Activated T-cell treated with anti-CD3 and anti-CD28 coated beads for 48 hours (primary cell): ENCODE measurements at regions not wholly inside any gene's neighbourhood (a gene's known extent, or its start where the extent isn't known, plus 50 kb on each side); places are given as distances from the start of the nearest gene placed in this dataset.

Experiments
- DNase-seq: peaks from one replicate; pipeline ENCODE4 v3.0.0-alpha.2; 2020; ENCODE audit warnings: low read depth

- no peak for DNase-seq
Observed at GRCh38 chr16:51657848-51658247, 506.8 kb upstream of the SALL1 start.

GRCh38 chr16:51655249-51655648 lies 504.2 kb upstream of the SALL1 start:
- DNase-seq = no peak

- DNase-seq = no peak
Observed at GRCh38 chr16:51651061-51651466, 500.0 kb upstream of the SALL1 start.

- DNase-seq = no peak
Observed at GRCh38 chr16:51649631-51650030, 498.6 kb upstream of the SALL1 start.

- DNase-seq = no peak
Observed at GRCh38 chr16:51648526-51648925, 497.5 kb upstream of the SALL1 start.

- no peak for DNase-seq
Observed at GRCh38 chr16:51641191-51641765, 490.2 kb upstream of the SALL1 start.

GRCh38 chr16:51640196-51640595 lies 489.1 kb upstream of the SALL1 start:
- DNase-seq = no peak

- no peak for DNase-seq
Observed at GRCh38 chr16:51638339-51639135, 487.5 kb upstream of the SALL1 start.

- DNase-seq = no peak
Observed at GRCh38 chr16:51637770-51638094, 486.7 kb upstream of the SALL1 start.

- DNase-seq = no peak
Observed at GRCh38 chr16:51636920-51637769, 486.1 kb upstream of the SALL1 start.

- no peak for DNase-seq
Observed at GRCh38 chr16:51635181-51635580, 484.1 kb upstream of the SALL1 start.

GRCh38 chr16:51630076-51630475 lies 479.0 kb upstream of the SALL1 start:
- DNase-seq = no peak

GRCh38 chr16:51629576-51629975 lies 478.5 kb upstream of the SALL1 start:
- no peak for DNase-seq

GRCh38 chr16:51624080-51624775 lies 473.2 kb upstream of the SALL1 start:
- no peak for DNase-seq

GRCh38 chr16:51621610-51622009 lies 470.5 kb upstream of the SALL1 start:
- no peak for DNase-seq

- no peak for DNase-seq
Observed at GRCh38 chr16:51615141-51615540, 464.1 kb upstream of the SALL1 start.

GRCh38 chr16:51607201-51607651 lies 456.2 kb upstream of the SALL1 start:
- no peak for DNase-seq

- no peak for DNase-seq
Observed at GRCh38 chr16:51596247-51596646, 445.2 kb upstream of the SALL1 start.

GRCh38 chr16:51592535-51593300 lies 441.6 kb upstream of the SALL1 start:
- DNase-seq = no peak

GRCh38 chr16:51592001-51592501 lies 441.0 kb upstream of the SALL1 start:
- no peak for DNase-seq

- DNase-seq = no peak
Observed at GRCh38 chr16:51591480-51591879, 440.4 kb upstream of the SALL1 start.
